Ishikawa (cell line): ENCODE measurements at regions not wholly inside any gene's neighbourhood (a gene's known extent, or its start where the extent isn't known, plus 50 kb on each side); places are given as distances from the start of the nearest gene placed in this dataset.

Experiments
- CEBPB ChIP-seq: IDR thresholded peaks from 2 replicates; pipeline ENCODE4 v1.6.1; 2012
- CREB1 ChIP-seq: IDR thresholded peaks from 2 replicates; pipeline ENCODE4 v1.6.1; 2012; ENCODE audit warnings: low read depth
- EGR1 ChIP-seq: IDR thresholded peaks from 2 replicates; pipeline ENCODE4 v1.6.1; 2012
- EP300 ChIP-seq: IDR thresholded peaks from 2 replicates; pipeline ENCODE4 v1.6.1; 2012; ENCODE audit warnings: borderline replicate concordance
- FOXM1 ChIP-seq: IDR thresholded peaks from 2 replicates; pipeline ENCODE4 v1.6.1; 2012; ENCODE audit warnings: low read depth, borderline replicate concordance
- MAX ChIP-seq: IDR thresholded peaks from 2 replicates; pipeline ENCODE4 v1.6.1; 2012
- NFIC ChIP-seq: IDR thresholded peaks from 2 replicates; pipeline ENCODE4 v1.6.1; 2012
- RAD21 ChIP-seq: IDR thresholded peaks from 2 replicates; pipeline ENCODE4 v1.6.1; 2012; ENCODE audit warnings: low read depth
- TAF1 ChIP-seq: IDR thresholded peaks from 2 replicates; pipeline ENCODE4 v1.6.1; 2012; ENCODE audit warnings: low read depth, mild to moderate bottlenecking
- TCF12 ChIP-seq: IDR thresholded peaks from 2 replicates; pipeline ENCODE4 v1.6.1; 2012; ENCODE audit warnings: low read depth
- TEAD4 ChIP-seq: IDR thresholded peaks from 2 replicates; pipeline ENCODE4 v1.6.1; 2012
- YY1 ChIP-seq: IDR thresholded peaks from 2 replicates; pipeline ENCODE4 v1.6.1; 2012; ENCODE audit warnings: low read depth
- ZBTB7A ChIP-seq: IDR thresholded peaks from 2 replicates; pipeline ENCODE4 v1.6.1; 2012; ENCODE audit warnings: low read depth
- TF ChIP-seq, protein P1 (sequence below): IDR thresholded peaks from 2 replicates; pipeline ENCODE4 v1.6.1; 2012
- TF ChIP-seq, protein P2 (sequence below): IDR thresholded peaks from 2 replicates; pipeline ENCODE4 v1.6.1; 2012; ENCODE audit warnings: low read depth, mild to moderate bottlenecking

DNA sequence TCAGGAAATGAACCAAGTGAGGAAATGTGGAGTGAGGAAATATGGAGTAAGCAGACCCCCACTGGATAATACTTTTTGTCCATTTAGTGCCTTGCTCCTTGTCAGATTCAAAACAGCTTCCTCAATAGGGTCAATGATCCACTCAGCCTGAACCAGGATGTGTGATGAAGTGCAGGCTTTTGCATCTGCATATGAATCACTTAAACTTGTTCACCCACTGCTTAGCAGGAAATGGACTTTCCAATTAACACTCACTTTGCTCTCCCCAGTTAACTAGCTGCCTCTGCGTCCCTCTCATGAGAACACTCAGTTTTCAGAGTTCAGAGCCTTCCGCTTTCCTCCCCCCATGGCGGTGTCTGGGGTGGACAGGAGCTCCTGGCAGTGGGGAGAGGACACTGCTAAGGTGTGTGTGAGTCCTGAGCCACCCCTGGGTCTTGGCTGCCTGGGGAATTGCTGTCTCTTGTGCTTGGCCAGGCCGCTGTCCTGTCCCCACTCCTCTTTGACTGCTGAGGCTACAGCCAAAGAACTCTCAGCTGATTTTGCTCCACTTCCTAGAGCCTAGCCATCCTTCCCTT, 621.8 kb downstream of the CDH26 start:
- TF ChIP-seq MAX (no peak), CREB1 (no peak), YY1 (no peak), FOXM1 (no peak), CEBPB (no peak), TCF12 (no peak), TAF1 (no peak), RAD21 (no peak), EGR1 (no peak), EP300 (no peak), TEAD4 (no peak), NFIC (no peak), ZBTB7A (no peak)
- TF ChIP-seq, protein P1, sequence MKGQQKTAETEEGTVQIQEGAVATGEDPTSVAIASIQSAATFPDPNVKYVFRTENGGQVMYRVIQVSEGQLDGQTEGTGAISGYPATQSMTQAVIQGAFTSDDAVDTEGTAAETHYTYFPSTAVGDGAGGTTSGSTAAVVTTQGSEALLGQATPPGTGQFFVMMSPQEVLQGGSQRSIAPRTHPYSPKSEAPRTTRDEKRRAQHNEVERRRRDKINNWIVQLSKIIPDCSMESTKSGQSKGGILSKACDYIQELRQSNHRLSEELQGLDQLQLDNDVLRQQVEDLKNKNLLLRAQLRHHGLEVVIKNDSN: no peak
- TF ChIP-seq, protein P2, sequence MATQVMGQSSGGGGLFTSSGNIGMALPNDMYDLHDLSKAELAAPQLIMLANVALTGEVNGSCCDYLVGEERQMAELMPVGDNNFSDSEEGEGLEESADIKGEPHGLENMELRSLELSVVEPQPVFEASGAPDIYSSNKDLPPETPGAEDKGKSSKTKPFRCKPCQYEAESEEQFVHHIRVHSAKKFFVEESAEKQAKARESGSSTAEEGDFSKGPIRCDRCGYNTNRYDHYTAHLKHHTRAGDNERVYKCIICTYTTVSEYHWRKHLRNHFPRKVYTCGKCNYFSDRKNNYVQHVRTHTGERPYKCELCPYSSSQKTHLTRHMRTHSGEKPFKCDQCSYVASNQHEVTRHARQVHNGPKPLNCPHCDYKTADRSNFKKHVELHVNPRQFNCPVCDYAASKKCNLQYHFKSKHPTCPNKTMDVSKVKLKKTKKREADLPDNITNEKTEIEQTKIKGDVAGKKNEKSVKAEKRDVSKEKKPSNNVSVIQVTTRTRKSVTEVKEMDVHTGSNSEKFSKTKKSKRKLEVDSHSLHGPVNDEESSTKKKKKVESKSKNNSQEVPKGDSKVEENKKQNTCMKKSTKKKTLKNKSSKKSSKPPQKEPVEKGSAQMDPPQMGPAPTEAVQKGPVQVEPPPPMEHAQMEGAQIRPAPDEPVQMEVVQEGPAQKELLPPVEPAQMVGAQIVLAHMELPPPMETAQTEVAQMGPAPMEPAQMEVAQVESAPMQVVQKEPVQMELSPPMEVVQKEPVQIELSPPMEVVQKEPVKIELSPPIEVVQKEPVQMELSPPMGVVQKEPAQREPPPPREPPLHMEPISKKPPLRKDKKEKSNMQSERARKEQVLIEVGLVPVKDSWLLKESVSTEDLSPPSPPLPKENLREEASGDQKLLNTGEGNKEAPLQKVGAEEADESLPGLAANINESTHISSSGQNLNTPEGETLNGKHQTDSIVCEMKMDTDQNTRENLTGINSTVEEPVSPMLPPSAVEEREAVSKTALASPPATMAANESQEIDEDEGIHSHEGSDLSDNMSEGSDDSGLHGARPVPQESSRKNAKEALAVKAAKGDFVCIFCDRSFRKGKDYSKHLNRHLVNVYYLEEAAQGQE: no peak

- TF ChIP-seq, protein P1: no peak
- TF ChIP-seq MAX: no peak
- no peak for TF ChIP-seq NFIC
- TF ChIP-seq TCF12: no peak
- no peak for TF ChIP-seq EGR1
- no peak for TF ChIP-seq CEBPB
Observed at GRCh38 chr20:60581606-60582115, 623.4 kb downstream of the CDH26 start.

GRCh38 chr20:60583741-60584140, 625.5 kb downstream of the CDH26 start:
- TF ChIP-seq CREB1 (no peak), EGR1 (no peak), RAD21 (no peak), FOXM1 (no peak), YY1 (no peak)

GRCh38 chr20:60584221-60584620, 626.0 kb downstream of the CDH26 start:
- TF ChIP-seq CEBPB (no peak), NFIC (no peak), EGR1 (no peak), TEAD4 (no peak), RAD21 (no peak), EP300 (no peak), TCF12 (no peak), ZBTB7A (no peak), TAF1 (no peak), YY1 (no peak)

GRCh38 chr20:60585651-60586050, 627.4 kb downstream of the CDH26 start:
- TF ChIP-seq, protein P2: no peak
- TF ChIP-seq MAX (no peak), EGR1 (no peak), CREB1 (no peak), NFIC (no peak), TEAD4 (no peak), YY1 (no peak), ZBTB7A (no peak), FOXM1 (no peak), TAF1 (no peak), EP300 (no peak), RAD21 (no peak), TCF12 (no peak), CEBPB (no peak)
- TF ChIP-seq, protein P1: no peak
